HG02763 (cell line): ENCODE measurements at regions not wholly inside any gene's neighbourhood (a gene's known extent, or its start where the extent isn't known, plus 50 kb on each side); places are given as distances from the start of the nearest gene placed in this dataset.
"Not testable (repeated sequence)": the region's sequence is repeated elsewhere in the genome, so short reads cannot be mapped to it uniquely, and the experiment has no call there.

Experiments
- ATAC-seq: cut with Tn5 transposase; IDR thresholded peaks from one replicate; pipeline ENCODE4 v1.9.1; 2021; ENCODE audit warnings: mild to moderate bottlenecking, moderate library complexity; ENCODE audit not compliant: unreplicated experiment

- ATAC-seq, result no peak
Measured at GRCh38 chr6:134590004-134590403, 272.1 kb upstream of the SGK1 start.

- ATAC-seq, result no peak
Measured at GRCh38 chr6:134589512-134589911, 271.6 kb upstream of the SGK1 start.

GRCh38 chr6:134588267-134588666 lies 270.4 kb upstream of the SGK1 start:
- no peak for ATAC-seq

- ATAC-seq, result no peak
Measured at GRCh38 chr6:134585517-134585873, 267.6 kb upstream of the SGK1 start.

- ATAC-seq, result no peak
Measured at GRCh38 chr6:134584847-134585516, 267.1 kb upstream of the SGK1 start.

DNA sequence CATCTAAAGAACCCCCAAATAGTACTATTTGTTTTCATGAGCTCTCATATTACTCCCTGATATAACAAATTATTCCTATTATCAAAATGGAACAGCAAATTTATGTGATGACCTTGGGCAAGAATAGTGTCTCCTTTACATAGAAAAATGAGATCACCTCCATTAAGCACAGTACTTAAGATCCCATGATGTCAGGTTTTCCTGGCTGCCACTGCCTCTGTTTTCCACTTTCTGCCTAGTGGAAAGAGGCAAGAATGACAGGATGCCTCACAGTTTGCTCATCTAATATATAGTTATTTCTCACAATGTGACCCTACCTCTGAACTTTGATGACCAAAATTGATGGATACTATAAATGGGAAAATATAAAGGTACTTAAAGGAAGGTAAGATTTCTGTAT lies 260.1 kb upstream of the SGK1 start:
- no peak for ATAC-seq

DNA sequence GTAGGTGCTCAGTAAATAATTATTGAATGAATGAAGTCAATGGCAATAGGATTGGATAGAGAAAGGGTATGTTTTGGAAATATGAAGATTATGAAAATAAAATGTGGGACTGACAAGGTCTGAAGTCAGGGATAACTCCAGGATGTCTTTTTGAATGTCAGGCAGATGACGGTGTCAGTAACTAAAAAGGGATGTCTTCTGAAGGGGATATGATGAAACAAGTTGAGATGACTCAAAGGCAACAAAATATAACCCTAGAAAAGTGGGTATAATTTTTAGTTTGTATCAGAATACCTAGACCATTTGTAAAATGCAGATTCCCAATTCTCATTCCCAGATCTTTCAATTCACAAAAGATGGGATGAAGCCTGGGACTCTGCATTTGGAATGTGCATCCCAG lies 257.3 kb upstream of the SGK1 start:
- no peak for ATAC-seq

DNA sequence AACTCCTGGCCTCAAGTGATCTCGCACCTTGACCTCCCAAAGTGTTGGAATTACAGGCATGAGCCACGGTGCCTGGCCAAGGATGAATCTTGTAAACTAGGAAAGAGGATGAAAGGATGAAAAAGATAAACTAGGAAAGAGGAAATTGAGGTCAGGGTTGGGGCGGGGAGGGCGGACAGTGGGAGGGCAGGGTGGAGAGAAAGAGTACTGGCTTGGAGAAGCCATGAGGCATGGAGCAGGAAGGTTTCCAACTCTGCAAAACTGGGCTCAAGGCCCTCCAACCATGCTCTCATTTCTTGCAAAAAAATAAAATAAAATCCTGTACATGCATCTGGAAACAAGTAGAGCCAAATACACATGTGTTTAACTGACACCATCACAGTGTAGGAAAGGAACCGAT lies 256.6 kb upstream of the SGK1 start:
- ATAC-seq, result no peak

DNA sequence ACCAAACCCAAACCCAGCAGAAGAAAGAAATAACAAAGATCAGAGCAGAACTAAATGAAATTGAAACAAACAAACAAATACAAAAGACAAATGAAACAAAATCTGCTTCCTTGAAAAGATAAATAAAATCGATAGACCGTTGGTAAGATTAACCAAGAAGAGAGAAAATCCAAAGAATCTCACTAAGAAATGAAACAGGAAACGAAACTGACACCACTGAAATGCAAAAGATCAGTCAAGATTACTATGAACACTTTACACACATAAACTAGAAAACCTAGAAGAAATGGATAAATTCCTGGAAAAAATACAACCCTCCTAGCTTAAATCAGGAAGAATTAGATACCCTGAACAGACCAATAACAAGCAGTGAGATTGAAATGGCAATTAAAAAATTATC lies 252.1 kb upstream of the SGK1 start:
- not testable (repeated sequence) for ATAC-seq

DNA sequence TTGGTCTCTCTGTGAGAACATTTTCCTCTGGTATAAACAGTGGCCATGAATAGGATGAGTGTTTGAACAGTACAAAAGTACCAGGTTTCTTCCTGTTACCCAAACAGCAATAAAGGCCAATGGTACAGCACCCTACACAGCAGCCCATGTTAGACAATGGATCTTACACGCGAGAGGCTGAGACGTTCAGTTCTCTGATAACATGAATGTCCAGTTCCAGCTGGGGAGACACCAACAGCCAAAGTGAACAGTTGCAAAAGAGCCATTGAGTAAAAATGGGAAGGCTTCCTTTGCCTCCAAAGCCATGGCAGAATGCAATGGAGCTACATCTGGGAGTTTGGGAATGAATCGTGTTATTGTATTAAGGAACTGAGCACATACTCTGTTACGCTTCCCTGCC lies 246.8 kb upstream of the SGK1 start:
- no peak for ATAC-seq

DNA sequence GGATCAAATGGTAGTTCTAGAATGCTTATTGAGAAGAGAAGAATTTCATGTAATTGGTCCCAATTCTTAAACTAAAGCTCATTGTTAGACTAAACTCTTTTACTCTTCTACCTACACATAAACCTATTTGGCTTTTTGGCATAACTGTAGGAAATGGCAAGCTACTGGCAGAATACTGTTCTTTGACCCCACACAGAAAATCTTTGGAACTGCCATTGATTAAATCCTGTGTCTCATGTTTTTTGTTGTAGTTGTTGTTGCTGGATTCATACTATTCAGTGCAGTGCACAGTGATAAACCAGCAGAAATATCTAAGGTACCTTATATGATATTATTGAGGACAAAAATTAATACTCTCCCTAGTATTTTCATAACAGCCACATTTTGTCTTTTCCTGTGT lies 242.1 kb upstream of the SGK1 start:
- no peak for ATAC-seq

- no peak for ATAC-seq
Measured at GRCh38 chr6:134557509-134557908, 239.6 kb upstream of the SGK1 start.

GRCh38 chr6:134555672-134556071 lies 237.8 kb upstream of the SGK1 start:
- ATAC-seq, result no peak

GRCh38 chr6:134553936-134554335 lies 236.0 kb upstream of the SGK1 start:
- ATAC-seq, result no peak

DNA sequence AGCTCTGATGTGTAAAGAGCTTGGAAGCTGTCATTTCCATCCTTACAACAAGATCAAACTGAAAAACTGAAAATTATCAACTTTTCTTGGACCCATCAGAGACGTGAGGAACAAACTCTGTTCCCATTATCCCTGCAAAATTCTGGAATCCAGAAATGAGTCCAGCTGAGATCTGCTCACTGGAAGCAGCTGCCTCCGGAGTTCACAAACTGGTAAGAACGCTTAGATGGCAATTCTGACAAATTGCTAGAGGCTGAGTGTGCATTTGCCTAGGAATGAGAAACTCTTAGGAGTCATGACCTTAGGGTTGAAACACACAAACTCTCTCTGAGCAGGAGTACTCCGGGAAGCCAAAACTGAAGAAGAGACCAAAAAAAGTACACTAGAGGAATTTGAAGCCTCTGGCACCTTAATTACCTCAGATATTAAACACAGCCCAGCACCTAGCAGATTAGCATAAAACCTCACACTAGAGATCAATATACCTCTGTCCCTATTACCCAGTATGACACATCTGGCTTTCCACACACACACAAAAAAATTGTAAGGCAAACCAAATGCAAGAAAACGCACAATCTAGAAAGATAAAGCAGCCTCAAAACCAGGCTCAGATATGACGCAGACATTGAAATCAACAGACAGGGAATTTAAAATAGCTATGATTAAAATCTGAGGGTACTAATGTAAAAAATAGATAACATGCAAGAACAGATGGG lies 233.5 kb upstream of the SGK1 start:
- no peak for ATAC-seq

DNA sequence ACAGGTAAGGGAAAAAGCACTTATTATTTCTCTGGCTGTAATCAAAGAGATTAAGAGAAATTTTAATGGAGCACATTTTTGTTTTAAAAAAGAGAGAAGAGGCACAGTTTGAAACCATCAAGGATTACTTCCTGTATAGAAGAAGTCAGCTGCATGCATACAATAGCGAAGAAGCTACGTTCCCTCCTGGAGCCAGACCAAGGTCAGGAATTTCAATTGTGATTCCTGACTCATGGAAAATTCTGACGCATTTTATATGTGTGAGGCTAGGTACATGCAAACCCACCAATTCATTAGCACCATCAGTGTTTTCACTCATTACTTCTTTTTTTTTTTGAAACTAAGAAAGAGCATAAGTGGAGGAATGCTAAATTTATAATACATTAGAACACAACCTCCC lies 232.7 kb upstream of the SGK1 start:
- ATAC-seq, result no peak

- no peak for ATAC-seq
Measured at GRCh38 chr6:134549854-134550253, 231.9 kb upstream of the SGK1 start.

GRCh38 chr6:134546962-134547645 lies 229.2 kb upstream of the SGK1 start:
- no peak for ATAC-seq

- ATAC-seq, result no peak
Measured at GRCh38 chr6:134544737-134545136, 226.8 kb upstream of the SGK1 start.

DNA sequence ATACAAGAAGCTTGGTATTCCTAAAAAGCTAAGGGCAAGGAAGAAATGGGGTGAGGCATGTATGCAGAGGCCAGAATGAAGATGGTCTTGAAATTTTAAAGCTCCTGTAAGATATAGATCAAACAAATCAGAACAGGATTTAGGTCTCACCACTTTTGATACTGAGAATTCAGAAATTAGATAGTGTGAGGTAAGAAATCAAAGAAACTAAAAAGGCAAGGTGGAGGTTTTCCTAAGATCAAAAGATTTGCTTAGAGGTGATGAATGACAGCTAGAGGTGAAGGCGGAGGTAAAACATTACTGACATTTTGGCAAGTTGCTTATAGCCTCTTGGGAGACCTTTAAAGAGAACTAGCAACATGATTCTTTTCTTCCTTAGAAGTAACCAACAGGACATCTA lies 225.2 kb upstream of the SGK1 start:
- ATAC-seq, result no peak

- ATAC-seq, result no peak
Measured at GRCh38 chr6:134541001-134541400, 223.1 kb upstream of the SGK1 start.

GRCh38 chr6:134539865-134540323 lies 222.0 kb upstream of the SGK1 start:
- ATAC-seq, result no peak
